HFF-Myc (cell line): ENCODE measurements at regions not wholly inside any gene's neighbourhood (a gene's known extent, or its start where the extent isn't known, plus 50 kb on each side); places are given as distances from the start of the nearest gene placed in this dataset.

Experiments used
- DNase-seq: peaks from one replicate; pipeline ENCODE4 v3.0.0-alpha.2; 2011; ENCODE audit warnings: low read depth; ENCODE audit errors: extremely low read depth
- H3K4me3 ChIP-seq: replicated peaks from 2 replicates; pipeline ENCODE4 v1.5.1; 2011; ENCODE audit warnings: low read depth, mild to moderate bottlenecking, control low read depth, low read length
- TF ChIP-seq, protein P1 (sequence below): IDR thresholded peaks from 2 replicates; pipeline ENCODE4 v1.5.1; 2012; ENCODE audit warnings: mild to moderate bottlenecking, low read depth, low read length, control low read depth; ENCODE audit errors: missing control alignments

GRCh38 chr17:72053036-72053435 lies 67.8 kb upstream of the SOX9 start:
- H3K4me3 ChIP-seq = no peak overlapping the region
- DNase-seq = no peak
- TF ChIP-seq, protein P1, sequence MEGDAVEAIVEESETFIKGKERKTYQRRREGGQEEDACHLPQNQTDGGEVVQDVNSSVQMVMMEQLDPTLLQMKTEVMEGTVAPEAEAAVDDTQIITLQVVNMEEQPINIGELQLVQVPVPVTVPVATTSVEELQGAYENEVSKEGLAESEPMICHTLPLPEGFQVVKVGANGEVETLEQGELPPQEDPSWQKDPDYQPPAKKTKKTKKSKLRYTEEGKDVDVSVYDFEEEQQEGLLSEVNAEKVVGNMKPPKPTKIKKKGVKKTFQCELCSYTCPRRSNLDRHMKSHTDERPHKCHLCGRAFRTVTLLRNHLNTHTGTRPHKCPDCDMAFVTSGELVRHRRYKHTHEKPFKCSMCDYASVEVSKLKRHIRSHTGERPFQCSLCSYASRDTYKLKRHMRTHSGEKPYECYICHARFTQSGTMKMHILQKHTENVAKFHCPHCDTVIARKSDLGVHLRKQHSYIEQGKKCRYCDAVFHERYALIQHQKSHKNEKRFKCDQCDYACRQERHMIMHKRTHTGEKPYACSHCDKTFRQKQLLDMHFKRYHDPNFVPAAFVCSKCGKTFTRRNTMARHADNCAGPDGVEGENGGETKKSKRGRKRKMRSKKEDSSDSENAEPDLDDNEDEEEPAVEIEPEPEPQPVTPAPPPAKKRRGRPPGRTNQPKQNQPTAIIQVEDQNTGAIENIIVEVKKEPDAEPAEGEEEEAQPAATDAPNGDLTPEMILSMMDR = no peak

GRCh38 chr17:72053449-72053848 lies 67.4 kb upstream of the SOX9 start:
- no peak for DNase-seq
- TF ChIP-seq, protein P1 = no peak
- no peak overlapping the region for H3K4me3 ChIP-seq

- no peak overlapping the region for H3K4me3 ChIP-seq
- TF ChIP-seq, protein P1 = no peak
- no peak for DNase-seq
Observed at GRCh38 chr17:72056155-72056554, 64.7 kb upstream of the SOX9 start.

DNA sequence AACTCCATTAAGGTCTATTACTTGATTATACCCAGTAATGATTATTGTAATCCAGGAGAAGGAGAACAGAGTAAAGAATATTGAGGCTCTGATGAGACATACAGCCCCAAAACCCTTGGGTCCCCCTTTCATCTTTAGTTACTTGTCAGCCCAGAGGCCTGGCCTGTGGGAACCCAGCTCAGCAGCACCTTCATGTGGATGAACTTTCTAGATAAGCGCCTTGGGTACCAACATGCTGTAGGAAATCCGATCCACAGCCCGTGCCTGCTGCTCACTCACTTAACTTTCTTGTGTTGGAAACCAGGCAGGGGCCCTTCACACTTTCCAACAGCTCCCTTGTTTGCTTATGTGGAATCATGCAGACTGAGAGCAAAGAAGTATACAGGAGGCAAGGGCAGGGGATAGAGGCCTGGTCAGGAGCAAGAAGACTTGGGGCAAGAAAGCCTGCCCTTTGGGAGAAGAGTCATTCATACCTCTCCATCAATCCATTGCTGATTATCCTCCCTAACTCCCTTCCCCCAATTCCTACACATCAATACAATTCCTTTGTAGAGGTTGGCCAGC lies 64.0 kb upstream of the SOX9 start:
- TF ChIP-seq, protein P1 = no peak
- DNase-seq = no peak
- H3K4me3 ChIP-seq = no peak overlapping the region

- no peak for DNase-seq
- TF ChIP-seq, protein P1 = no peak
- H3K4me3 ChIP-seq = no peak overlapping the region
Observed at GRCh38 chr17:72060084-72060483, 60.7 kb upstream of the SOX9 start.

DNA sequence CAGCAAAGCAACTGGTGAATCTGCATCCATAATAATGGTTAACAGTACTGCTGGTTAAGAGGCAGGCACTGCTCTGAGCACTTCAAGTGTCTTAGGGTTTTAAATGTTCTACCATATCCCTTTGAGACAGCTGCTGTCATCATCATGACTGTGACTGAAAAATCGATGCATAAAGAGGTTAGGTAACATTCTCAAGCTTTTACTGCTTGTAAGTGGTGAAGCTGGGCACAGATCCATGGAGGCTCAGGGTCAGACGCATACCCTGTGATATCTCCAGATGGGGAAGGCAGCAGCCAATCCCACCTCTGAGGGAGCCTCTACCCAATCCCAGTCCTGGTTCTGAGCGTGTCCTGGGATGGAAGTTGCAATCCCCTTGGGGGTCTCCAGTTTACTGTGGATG lies 57.6 kb upstream of the SOX9 start:
- H3K4me3 ChIP-seq = no peak overlapping the region
- DNase-seq = no peak
- TF ChIP-seq, protein P1 = no peak
